Left cardiac atrium (tissue), 4 donors: ENCODE measurements at regions not wholly inside any gene's neighbourhood (a gene's known extent, or its start where the extent isn't known, plus 50 kb on each side); places are given as distances from the start of the nearest gene placed in this dataset.
"Not testable (repeated sequence)": the region's sequence is repeated elsewhere in the genome, so short reads cannot be mapped to it uniquely, and the experiment has no call there.

Source experiments
- ATAC-seq, 2 donors: fragments of 200-7000 bp; cut with Tn5 transposase; one replicate each; pipeline ENCODE4 v1.9.1; 2020; ENCODE audit warnings: mild to moderate bottlenecking in 2 of 2, moderate library complexity in 2 of 2
- DNase-seq: peaks from one replicate; pipeline ENCODE4 v3.0.0-alpha.2; 2020
- intact Hi-C, 2 donors: fragments of 100-400 bp; cut with DNase I; formaldehyde crosslinking; loops; one replicate each; pipeline versions ENCODE4 v1.14.1 to v1.15.1; 2022 to 2023
- donor health status: DM: no; HTN: yes; CAD: no.
- donor health status: DM: no; HTN: yes; CAD: no; lungs with severe emphysema.
- donor health status: DM: yes; HTN: yes; CAD: no.
- donor health status: Dilated cardiomyopathy.

DNA sequence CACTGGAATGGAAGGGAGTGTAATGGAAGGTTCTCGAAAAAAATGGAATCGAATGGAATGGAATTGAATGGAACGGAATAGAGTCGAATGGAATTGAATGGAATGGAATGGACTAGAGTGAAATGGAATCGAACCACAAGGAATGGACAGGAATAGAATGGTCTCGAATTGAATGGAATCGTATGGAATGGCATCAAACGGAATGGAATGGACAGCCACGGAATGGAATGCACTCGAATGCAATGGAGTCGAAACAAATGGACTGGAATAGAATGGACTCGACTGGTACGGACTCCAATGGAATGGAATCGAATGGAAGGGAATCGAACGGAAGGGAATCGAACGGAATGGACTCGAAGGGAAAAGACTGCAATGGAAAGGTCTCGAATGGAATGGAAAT, 31055.5 kb downstream of the CDY1 start:
- ATAC-seq, intact Hi-C loops, DNase-seq: not testable (repeated sequence)

DNA sequence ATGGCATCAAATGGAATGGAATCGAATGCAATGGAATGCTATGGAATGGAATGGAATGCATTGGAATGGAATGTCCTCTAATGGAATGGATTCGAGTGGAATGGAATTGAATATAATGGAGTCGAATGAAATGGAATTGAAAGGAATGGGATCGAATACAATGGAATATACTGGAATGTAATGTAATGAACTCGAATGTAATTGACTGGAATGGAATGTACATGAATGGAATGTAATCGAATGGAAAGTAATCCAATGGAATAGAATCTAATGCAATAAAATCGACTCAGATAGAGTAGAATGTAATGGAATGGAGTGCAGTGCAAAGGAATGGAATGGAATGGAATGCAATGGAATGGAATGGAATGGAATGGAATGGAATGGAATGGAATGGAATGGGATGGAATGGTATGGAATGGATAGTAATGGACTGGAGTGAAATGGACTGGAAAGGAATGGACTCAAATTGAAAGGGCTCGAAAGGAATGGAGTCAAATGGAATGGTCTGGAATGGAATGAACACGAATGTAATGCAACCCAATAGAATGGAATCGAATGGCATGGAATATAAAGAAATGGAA, 31056.2 kb downstream of the CDY1 start:
- DNase-seq, intact Hi-C loops: not testable (repeated sequence)
- peak in 1 of 2 donors; percentile 41 for ATAC-seq

GRCh38 chrY:56685381-56685780, 31063.5 kb downstream of the CDY1 start:
- ATAC-seq, DNase-seq, intact Hi-C loops: not testable (repeated sequence)
